ENCODE measurements at regions not wholly inside any gene's neighbourhood (a gene's known extent, or its start where the extent isn't known, plus 50 kb on each side); places are given as distances from the start of the nearest gene placed in this dataset.

DNA sequence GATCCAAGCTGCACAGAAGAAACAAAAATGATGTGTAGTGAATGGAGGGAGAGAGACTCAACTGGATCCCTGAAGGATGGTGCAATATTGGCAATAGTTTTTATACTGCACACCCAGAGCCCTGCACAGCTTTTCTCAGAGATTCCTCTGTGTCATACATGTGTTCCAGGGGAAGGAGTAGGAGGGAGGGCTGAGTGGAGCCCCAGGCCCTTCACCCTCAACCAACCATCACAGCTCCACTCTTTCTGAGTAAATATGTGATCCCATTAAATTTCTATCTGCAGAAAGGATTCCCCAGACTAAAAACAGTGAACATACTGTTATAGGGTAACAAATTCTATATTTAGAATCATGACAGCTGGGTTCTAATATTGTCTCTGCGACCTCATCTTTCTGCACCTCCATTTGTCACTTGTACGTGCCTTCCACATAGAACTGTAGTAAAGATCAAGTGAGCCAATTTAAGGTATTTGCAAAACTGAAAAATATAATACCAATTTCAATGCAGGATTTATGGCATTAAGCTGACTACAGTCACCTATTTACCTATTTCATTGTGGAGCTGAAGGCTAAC is 421.4 kb upstream of the NRSN1 start:
- H4K20me1 ChIP-seq (ENCODE audit: insufficient read depth, poor library complexity, severe bottlenecking), result no peaks in the 10 kb centered on the region
- no peaks in the 10 kb centered on the region for H3K79me2 ChIP-seq
- H3K36me3 ChIP-seq (replicated peaks; ENCODE audit: insufficient read depth, low read depth), result no peaks in the 10 kb centered on the region
- no peak overlapping the region for H3K4me3 ChIP-seq
- no peak for TF ChIP-seq EZH2phosphoT487 (IDR thresholded peaks at IDR 0.05; ENCODE audit: low read depth, severe bottlenecking, unreplicated experiment)
- TF ChIP-seq, protein P1, sequence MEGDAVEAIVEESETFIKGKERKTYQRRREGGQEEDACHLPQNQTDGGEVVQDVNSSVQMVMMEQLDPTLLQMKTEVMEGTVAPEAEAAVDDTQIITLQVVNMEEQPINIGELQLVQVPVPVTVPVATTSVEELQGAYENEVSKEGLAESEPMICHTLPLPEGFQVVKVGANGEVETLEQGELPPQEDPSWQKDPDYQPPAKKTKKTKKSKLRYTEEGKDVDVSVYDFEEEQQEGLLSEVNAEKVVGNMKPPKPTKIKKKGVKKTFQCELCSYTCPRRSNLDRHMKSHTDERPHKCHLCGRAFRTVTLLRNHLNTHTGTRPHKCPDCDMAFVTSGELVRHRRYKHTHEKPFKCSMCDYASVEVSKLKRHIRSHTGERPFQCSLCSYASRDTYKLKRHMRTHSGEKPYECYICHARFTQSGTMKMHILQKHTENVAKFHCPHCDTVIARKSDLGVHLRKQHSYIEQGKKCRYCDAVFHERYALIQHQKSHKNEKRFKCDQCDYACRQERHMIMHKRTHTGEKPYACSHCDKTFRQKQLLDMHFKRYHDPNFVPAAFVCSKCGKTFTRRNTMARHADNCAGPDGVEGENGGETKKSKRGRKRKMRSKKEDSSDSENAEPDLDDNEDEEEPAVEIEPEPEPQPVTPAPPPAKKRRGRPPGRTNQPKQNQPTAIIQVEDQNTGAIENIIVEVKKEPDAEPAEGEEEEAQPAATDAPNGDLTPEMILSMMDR (IDR thresholded peaks at IDR 0.05; ENCODE audit: poor library complexity), result no peak
- no peak for TF ChIP-seq EZH2 (IDR thresholded peaks at IDR 0.05; ENCODE audit: borderline replicate concordance)
- H2AFZ ChIP-seq, result no peak overlapping the region
- H3K9me2 ChIP-seq (replicated peaks; ENCODE audit: insufficient read depth), result no peaks in the 10 kb centered on the region
- H3K27ac ChIP-seq, result no peak overlapping the region
- no peaks in the 10 kb centered on the region for H3K27me3 ChIP-seq
- no peaks in the 10 kb centered on the region for H3K4me1 ChIP-seq (ENCODE audit: insufficient read depth)
- H3K4me2 ChIP-seq, result no peak overlapping the region
- no peak for DNase-seq (ENCODE audit: low spot score)
- 88% methylated on average over 2 of the region's 2 CpGs for WGBS (ENCODE audit: low lambda C conversion rate, missing lambda C conversion rate)
- H3K9me3 ChIP-seq (ENCODE audit: low read depth), result no peaks in the 10 kb centered on the region

- Histone ChIP-seq H2AFZ (no peak overlapping the region), H3K36me3 (replicated peaks; ENCODE audit: insufficient read depth, low read depth) (no peaks in the 10 kb centered on the region), H3K9me3 (ENCODE audit: low read depth) (no peaks in the 10 kb centered on the region), H3K4me2 (no peak overlapping the region), H3K9me2 (replicated peaks; ENCODE audit: insufficient read depth) (no peaks in the 10 kb centered on the region), H3K79me2 (no peaks in the 10 kb centered on the region), H3K4me3 (no peak overlapping the region), H3K27me3 (no peaks in the 10 kb centered on the region), H3K27ac (no peak overlapping the region), H4K20me1 (ENCODE audit: insufficient read depth, poor library complexity, severe bottlenecking) (no peaks in the 10 kb centered on the region), H3K4me1 (ENCODE audit: insufficient read depth) (no peaks in the 10 kb centered on the region)
- WGBS (ENCODE audit: low lambda C conversion rate, missing lambda C conversion rate), result 71% methylated on average over 2 of the region's 2 CpGs
- TF ChIP-seq EZH2phosphoT487 (IDR thresholded peaks at IDR 0.05; ENCODE audit: low read depth, severe bottlenecking, unreplicated experiment), result no peak
- no peak for DNase-seq (ENCODE audit: low spot score)
Observed at GRCh38 chr6:23705697-23706096, 420.3 kb upstream of the NRSN1 start.

- 75% methylated on average over 3 of the region's 3 CpGs for WGBS (ENCODE audit: low lambda C conversion rate, missing lambda C conversion rate)
- no peaks in the 10 kb centered on the region for H3K9me2 ChIP-seq (replicated peaks; ENCODE audit: insufficient read depth)
- H4K20me1 ChIP-seq (ENCODE audit: insufficient read depth, poor library complexity, severe bottlenecking), result no peaks in the 10 kb centered on the region
- no peak overlapping the region for H3K27ac ChIP-seq
- H3K4me3 ChIP-seq, result no peak overlapping the region
- no peak overlapping the region for H2AFZ ChIP-seq
- TF ChIP-seq, protein P1 (IDR thresholded peaks at IDR 0.05; ENCODE audit: poor library complexity), result no peak
- TF ChIP-seq EZH2phosphoT487 (IDR thresholded peaks at IDR 0.05; ENCODE audit: low read depth, severe bottlenecking, unreplicated experiment) (no peak), EZH2 (IDR thresholded peaks at IDR 0.05; ENCODE audit: borderline replicate concordance) (no peak)
- DNase-seq (ENCODE audit: low spot score), result no peak
- H3K27me3 ChIP-seq, result no peaks in the 10 kb centered on the region
- H3K36me3 ChIP-seq (replicated peaks; ENCODE audit: insufficient read depth, low read depth), result no peaks in the 10 kb centered on the region
- peaks cover 7% of the 10 kb centered on the region for H3K4me1 ChIP-seq (ENCODE audit: insufficient read depth)
- H3K79me2 ChIP-seq, result no peaks in the 10 kb centered on the region
- H3K9me3 ChIP-seq (ENCODE audit: low read depth), result no peaks in the 10 kb centered on the region
- H3K4me2 ChIP-seq, result no peak overlapping the region
Observed at GRCh38 chr6:23712756-23713155, 413.3 kb upstream of the NRSN1 start.

DNA sequence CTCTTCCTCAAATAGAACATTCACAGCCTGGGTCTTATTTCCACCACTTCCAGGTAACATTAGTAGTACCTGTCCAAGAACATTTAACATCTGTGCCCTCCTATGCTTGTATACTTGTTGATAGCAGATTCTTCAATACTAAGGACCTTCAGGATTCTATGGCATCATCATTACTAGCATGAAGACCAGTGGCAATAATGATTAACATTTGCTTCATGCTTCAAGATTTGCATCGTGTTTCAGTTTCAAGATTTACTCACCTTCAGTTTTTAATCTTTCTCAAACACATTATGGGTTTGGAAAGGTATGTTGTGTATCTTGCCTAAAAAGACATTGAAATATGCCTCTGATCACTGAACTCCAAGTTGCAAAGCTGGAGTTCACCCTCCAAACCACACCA is 412.8 kb upstream of the NRSN1 start:
- TF ChIP-seq EZH2 (IDR thresholded peaks at IDR 0.05; ENCODE audit: borderline replicate concordance) (no peak), EZH2phosphoT487 (IDR thresholded peaks at IDR 0.05; ENCODE audit: low read depth, severe bottlenecking, unreplicated experiment) (no peak)
- TF ChIP-seq, protein P1 (IDR thresholded peaks at IDR 0.05; ENCODE audit: poor library complexity), result no peak
- no peaks in the 10 kb centered on the region for H3K36me3 ChIP-seq (replicated peaks; ENCODE audit: insufficient read depth, low read depth)
- H3K27me3 ChIP-seq, result no peaks in the 10 kb centered on the region
- DNase-seq (ENCODE audit: low spot score), result no peak
- no peaks in the 10 kb centered on the region for H3K9me2 ChIP-seq (replicated peaks; ENCODE audit: insufficient read depth)
- H3K4me1 ChIP-seq (ENCODE audit: insufficient read depth), result peaks cover 7% of the 10 kb centered on the region
- no peak overlapping the region for H2AFZ ChIP-seq
- WGBS (ENCODE audit: low lambda C conversion rate, missing lambda C conversion rate), result 91% methylated on average over 1 of the region's 1 CpG
- H3K4me2 ChIP-seq, result no peak overlapping the region
- H3K27ac ChIP-seq, result no peak overlapping the region
- no peaks in the 10 kb centered on the region for H4K20me1 ChIP-seq (ENCODE audit: insufficient read depth, poor library complexity, severe bottlenecking)
- no peaks in the 10 kb centered on the region for H3K9me3 ChIP-seq (ENCODE audit: low read depth)
- no peaks in the 10 kb centered on the region for H3K79me2 ChIP-seq
- H3K4me3 ChIP-seq, result no peak overlapping the region
